ENCODE measurements at regions not wholly inside any gene's neighbourhood (a gene's known extent, or its start where the extent isn't known, plus 50 kb on each side); places are given as distances from the start of the nearest gene placed in this dataset.

DNA sequence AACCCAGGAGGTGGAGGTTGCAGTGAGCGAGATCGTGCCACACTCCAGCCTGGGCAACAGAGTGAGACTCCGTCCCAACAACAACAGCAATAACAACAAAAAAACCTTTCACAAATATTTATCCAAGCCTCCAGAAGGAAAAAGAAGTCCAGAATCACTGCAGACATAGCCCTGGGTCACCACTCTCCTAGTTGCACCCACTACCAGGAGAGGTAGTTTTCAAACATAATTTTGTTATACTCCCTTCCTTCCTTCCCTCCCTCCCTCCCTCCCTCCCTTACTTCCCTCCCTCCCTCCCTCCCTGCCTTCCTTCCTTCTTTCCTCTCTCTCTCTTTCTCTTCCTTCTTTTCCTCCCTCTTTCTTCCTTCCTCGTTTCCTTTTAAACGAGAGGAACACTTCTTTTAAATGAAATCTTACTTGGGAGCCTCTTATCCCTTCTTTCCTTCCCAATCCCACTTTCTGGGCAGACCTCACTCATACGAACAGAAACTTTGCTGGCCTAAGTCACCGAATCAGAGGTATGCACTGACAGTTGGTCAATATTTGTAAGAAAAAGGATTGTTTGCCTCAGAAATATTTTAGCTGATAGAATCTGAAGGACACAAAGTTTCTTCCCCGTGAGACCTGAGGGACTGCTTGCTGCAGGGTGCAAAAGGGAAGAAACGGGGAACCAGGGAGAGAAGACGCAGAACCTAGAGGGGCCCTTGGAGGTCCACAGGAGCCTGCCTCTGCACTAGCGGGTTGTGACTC lies 88.1 kb upstream of the AGAP1 start:
- TF ChIP-seq, protein P1, sequence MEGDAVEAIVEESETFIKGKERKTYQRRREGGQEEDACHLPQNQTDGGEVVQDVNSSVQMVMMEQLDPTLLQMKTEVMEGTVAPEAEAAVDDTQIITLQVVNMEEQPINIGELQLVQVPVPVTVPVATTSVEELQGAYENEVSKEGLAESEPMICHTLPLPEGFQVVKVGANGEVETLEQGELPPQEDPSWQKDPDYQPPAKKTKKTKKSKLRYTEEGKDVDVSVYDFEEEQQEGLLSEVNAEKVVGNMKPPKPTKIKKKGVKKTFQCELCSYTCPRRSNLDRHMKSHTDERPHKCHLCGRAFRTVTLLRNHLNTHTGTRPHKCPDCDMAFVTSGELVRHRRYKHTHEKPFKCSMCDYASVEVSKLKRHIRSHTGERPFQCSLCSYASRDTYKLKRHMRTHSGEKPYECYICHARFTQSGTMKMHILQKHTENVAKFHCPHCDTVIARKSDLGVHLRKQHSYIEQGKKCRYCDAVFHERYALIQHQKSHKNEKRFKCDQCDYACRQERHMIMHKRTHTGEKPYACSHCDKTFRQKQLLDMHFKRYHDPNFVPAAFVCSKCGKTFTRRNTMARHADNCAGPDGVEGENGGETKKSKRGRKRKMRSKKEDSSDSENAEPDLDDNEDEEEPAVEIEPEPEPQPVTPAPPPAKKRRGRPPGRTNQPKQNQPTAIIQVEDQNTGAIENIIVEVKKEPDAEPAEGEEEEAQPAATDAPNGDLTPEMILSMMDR (IDR thresholded peaks at IDR 0.05; ENCODE audit: borderline replicate concordance, insufficient read depth, low read depth, low read length) = no peak
- H3K4me3 ChIP-seq (ENCODE audit: low read depth, low read length) = no peak overlapping the region

DNA sequence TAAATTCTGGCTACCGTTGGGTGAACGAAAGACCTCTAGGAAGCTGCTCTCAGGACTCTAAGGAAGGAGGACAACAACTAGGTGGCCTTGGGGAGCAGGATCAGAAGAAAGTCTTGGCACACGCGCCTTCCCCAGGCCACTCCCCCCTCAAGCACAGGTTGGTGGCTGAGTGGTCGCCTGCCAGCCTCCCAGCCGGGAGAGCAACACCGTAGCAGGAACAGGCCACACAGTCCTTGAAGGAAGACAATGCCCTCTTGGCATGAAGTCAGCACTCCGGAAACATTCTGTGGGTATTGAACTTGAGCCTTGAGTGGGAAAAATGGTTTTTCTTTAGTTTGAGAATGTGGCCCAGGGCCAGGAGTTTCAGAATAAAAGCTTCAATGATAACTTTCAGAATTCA lies 87.4 kb upstream of the AGAP1 start:
- TF ChIP-seq, protein P1 (IDR thresholded peaks at IDR 0.05; ENCODE audit: borderline replicate concordance, insufficient read depth, low read depth, low read length) = no peak
- no peak overlapping the region for H3K4me3 ChIP-seq (ENCODE audit: low read depth, low read length)

DNA sequence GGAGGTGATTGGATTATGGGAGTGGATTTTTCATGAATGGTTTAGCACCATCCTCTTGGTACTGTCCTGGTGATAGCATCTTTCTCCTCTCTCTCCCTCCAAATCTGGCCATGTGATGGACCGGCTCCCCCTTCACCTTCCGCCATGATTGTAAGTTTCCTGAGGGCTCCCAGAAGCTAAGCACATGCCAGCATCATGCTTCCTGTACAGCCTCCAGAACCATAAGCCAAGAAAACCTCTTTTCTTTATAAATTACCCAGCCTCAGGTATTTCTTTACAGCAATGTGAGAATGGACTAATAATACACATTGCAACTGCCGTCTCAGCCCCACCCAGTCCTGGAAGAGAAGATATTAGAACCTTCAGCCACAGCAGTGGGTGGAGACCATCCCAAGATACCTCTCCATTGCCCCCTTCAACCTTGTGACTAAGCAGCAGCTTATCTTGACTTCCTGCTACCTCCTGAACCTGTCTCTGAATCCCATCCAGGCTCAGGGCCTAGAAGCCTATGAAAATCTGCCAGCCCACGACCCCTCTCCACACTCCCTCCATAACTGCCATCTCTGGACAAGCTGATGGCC lies 81.8 kb upstream of the AGAP1 start:
- TF ChIP-seq, protein P1 (IDR thresholded peaks at IDR 0.05; ENCODE audit: borderline replicate concordance, insufficient read depth, low read depth, low read length) = no peak
- H3K4me3 ChIP-seq (ENCODE audit: low read depth, low read length) = no peak overlapping the region

DNA sequence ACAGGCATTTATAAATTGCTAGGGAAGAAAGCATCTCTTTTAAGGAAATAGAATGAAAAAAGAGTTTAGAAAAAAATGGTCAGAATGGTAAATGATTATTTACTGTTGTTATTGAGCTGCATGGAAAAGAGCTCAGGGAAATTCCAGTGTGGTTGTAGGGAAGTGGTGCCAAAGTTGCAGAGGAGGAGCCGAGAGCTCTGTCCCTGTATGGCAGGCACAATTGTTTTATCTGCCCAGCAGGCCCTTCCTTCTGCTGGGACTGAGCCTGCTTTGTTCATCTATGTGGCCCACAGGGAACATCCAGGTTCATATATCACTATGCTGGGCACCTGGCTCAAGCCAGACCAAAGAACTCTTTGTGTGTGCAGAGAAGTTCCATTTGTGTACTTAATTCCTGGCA lies 80.8 kb upstream of the AGAP1 start:
- no peak overlapping the region for H3K4me3 ChIP-seq (ENCODE audit: low read depth, low read length)
- TF ChIP-seq, protein P1 (IDR thresholded peaks at IDR 0.05; ENCODE audit: borderline replicate concordance, insufficient read depth, low read depth, low read length) = no peak

DNA sequence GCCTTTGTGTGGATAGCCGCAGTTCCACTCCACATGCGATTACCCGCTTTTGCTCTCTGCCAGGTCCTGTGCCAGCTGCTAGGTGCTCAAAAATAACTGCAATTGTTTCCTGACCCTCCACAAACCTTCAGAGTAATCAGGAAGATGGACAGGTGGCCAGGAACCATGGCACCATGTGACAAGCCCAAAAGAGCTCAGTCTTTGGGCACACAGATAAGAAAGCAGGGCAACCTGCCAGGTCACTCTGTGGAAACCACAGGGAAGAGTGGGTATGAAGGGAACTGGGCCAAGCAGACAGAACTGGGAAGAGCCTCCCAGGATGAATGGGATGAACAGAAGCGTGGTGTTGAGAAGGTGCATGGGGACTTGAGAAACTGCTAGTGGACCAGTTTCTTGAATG lies 79.4 kb upstream of the AGAP1 start:
- H3K4me3 ChIP-seq (ENCODE audit: low read depth, low read length) = no peak overlapping the region
- TF ChIP-seq, protein P1 (IDR thresholded peaks at IDR 0.05; ENCODE audit: borderline replicate concordance, insufficient read depth, low read depth, low read length) = no peak

DNA sequence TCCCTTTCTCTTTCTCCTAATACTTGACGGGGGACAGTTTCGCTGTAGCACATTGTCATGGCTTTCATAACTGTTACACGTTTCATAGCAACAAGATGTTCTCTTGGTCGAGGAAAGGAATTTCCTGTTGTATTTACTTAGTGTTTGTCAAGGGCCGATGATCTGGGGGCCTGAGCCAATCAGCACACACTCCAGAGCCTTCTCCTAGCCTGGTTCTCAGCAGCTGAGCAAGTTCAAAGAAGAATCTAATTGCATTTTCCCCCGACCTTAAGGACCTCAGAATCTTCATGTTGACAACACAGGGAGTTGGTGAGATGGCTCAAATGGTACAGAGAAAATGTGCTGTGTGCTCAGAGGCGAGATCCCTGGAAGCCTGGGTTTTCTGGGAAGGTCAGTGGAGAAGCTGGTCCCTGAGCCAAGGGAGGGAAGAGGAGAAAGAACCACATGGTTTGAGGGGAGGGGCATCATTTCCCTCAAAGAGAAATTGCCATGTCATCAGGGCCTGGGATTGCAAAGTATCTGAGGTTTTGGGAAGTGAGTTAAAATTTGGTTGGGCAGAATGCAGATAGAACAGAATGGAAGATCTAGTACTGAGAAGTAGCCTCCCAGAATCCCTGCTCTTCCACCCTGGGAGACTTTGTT lies 76.9 kb upstream of the AGAP1 start:
- H3K4me3 ChIP-seq (ENCODE audit: low read depth, low read length) = no peak overlapping the region
- TF ChIP-seq, protein P1 (IDR thresholded peaks at IDR 0.05; ENCODE audit: borderline replicate concordance, insufficient read depth, low read depth, low read length) = no peak
